ENCODE measurements at regions not wholly inside any gene's neighbourhood (a gene's known extent, or its start where the extent isn't known, plus 50 kb on each side); places are given as distances from the start of the nearest gene placed in this dataset.

GRCh38 chr20:22836877-22837276, 198.2 kb upstream of the SSTR4 start:
- TF ChIP-seq POLR2A (IDR thresholded peaks at IDR 0.05; ENCODE audit: low read depth): no peak
- TF ChIP-seq, protein P1, sequence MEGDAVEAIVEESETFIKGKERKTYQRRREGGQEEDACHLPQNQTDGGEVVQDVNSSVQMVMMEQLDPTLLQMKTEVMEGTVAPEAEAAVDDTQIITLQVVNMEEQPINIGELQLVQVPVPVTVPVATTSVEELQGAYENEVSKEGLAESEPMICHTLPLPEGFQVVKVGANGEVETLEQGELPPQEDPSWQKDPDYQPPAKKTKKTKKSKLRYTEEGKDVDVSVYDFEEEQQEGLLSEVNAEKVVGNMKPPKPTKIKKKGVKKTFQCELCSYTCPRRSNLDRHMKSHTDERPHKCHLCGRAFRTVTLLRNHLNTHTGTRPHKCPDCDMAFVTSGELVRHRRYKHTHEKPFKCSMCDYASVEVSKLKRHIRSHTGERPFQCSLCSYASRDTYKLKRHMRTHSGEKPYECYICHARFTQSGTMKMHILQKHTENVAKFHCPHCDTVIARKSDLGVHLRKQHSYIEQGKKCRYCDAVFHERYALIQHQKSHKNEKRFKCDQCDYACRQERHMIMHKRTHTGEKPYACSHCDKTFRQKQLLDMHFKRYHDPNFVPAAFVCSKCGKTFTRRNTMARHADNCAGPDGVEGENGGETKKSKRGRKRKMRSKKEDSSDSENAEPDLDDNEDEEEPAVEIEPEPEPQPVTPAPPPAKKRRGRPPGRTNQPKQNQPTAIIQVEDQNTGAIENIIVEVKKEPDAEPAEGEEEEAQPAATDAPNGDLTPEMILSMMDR (IDR thresholded peaks at IDR 0.05): no peak
- TF ChIP-seq EP300 (IDR thresholded peaks at IDR 0.05): no peak
- no peak for TF ChIP-seq POLR2AphosphoS5 (IDR thresholded peaks at IDR 0.05)
- intact Hi-C loops (cut with DNase I): no loop called here
- H3K4me1 ChIP-seq: no peaks in the 10 kb centered on the region
- no peak overlapping the region for H3K27ac ChIP-seq (replicated peaks in 1 of 4)
- no peaks in the 10 kb centered on the region for H3K9me3 ChIP-seq
- WGBS: 87% methylated on average over 1 of the region's 1 CpG
- no peaks in the 10 kb centered on the region for H3K27me3 ChIP-seq
- H3K36me3 ChIP-seq: no peaks in the 10 kb centered on the region
- DNase-seq (ENCODE audit: extremely low spot score): peak; percentile 39
- H3K4me3 ChIP-seq: no peak overlapping the region

DNA sequence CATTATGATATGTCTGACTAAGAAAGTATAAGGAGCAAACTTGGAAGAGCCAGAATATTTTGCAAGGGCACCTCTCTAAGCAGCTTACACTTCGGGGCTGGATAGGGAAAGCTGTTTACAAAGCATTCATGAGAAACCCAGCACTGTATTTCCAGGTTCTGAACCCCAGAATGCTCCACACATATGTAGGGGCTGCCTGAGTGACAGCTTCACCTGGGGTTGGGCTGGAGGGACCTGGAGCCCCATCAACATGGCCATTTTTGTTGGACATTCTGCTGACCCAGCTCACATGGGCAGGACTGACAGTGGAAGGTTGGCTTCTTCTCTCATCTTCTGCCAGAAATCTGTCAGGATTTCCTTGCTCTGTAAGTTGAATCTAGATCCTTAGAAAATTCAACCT, 197.1 kb upstream of the SSTR4 start:
- Histone ChIP-seq H3K36me3 (no peaks in the 10 kb centered on the region), H3K4me1 (no peaks in the 10 kb centered on the region), H3K4me3 (no peak overlapping the region), H3K9me3 (no peaks in the 10 kb centered on the region), H3K27me3 (no peaks in the 10 kb centered on the region), H3K27ac (replicated peaks in 1 of 4) (no peak overlapping the region)
- peak; percentile 91 for DNase-seq (ENCODE audit: extremely low spot score)
- TF ChIP-seq EP300 (IDR thresholded peaks at IDR 0.05) (no peak), POLR2A (IDR thresholded peaks at IDR 0.05; ENCODE audit: low read depth) (no peak), POLR2AphosphoS5 (IDR thresholded peaks at IDR 0.05) (no peak)
- TF ChIP-seq, protein P1 (IDR thresholded peaks at IDR 0.05): no peak
- intact Hi-C loops (cut with DNase I): no loop called here
- WGBS: 89% methylated on average over 1 of the region's 1 CpG

- intact Hi-C loops (cut with DNase I): no loop called here
- no peak for TF ChIP-seq EP300 (IDR thresholded peaks at IDR 0.05)
- no peak for TF ChIP-seq POLR2AphosphoS5 (IDR thresholded peaks at IDR 0.05)
- TF ChIP-seq POLR2A (IDR thresholded peaks at IDR 0.05; ENCODE audit: low read depth): no peak
- TF ChIP-seq, protein P1 (IDR thresholded peaks at IDR 0.05): no peak
Observed at GRCh38 chr20:22841846-22842245, 193.3 kb upstream of the SSTR4 start.

GRCh38 chr20:22842793-22843192, 192.3 kb upstream of the SSTR4 start:
- WGBS: 97% methylated on average over 5 of the region's 5 CpGs
- no peak for DNase-seq (ENCODE audit: extremely low spot score)
- Histone ChIP-seq H3K27ac (replicated peaks in 1 of 4) (no peak overlapping the region), H3K36me3 (no peaks in the 10 kb centered on the region), H3K27me3 (no peaks in the 10 kb centered on the region), H3K4me3 (no peak overlapping the region), H3K9me3 (peaks cover 0 to 10% (median 3%) of the 10 kb centered on the region in 4 donors), H3K4me1 (no peaks in the 10 kb centered on the region)
- intact Hi-C loops (cut with DNase I): no loop called here
- TF ChIP-seq, protein P1 (IDR thresholded peaks at IDR 0.05): no peak
- TF ChIP-seq POLR2AphosphoS5 (IDR thresholded peaks at IDR 0.05): no peak
- TF ChIP-seq POLR2A (IDR thresholded peaks at IDR 0.05; ENCODE audit: low read depth): no peak
- no peak for TF ChIP-seq EP300 (IDR thresholded peaks at IDR 0.05)

More at GRCh38 chr20:22841846-22842245, 193.3 kb upstream of the SSTR4 start:
- DNase-seq (ENCODE audit: extremely low spot score): peak; percentile 83
- no peaks in the 10 kb centered on the region for H3K36me3 ChIP-seq
- no peaks in the 10 kb centered on the region for H3K27me3 ChIP-seq
- 93% methylated on average over 4 of the region's 4 CpGs for WGBS
- H3K4me1 ChIP-seq: no peaks in the 10 kb centered on the region
- no peak overlapping the region for H3K4me3 ChIP-seq
- H3K9me3 ChIP-seq: peaks cover 0 to under 1% (median 0%) of the 10 kb centered on the region in 4 donors
- H3K27ac ChIP-seq (replicated peaks in 1 of 4): no peak overlapping the region

- no peaks in the 10 kb centered on the region for H3K4me1 ChIP-seq
- no peaks in the 10 kb centered on the region for H3K36me3 ChIP-seq
- no peak for DNase-seq (ENCODE audit: extremely low spot score)
- no peak for TF ChIP-seq POLR2AphosphoS5 (IDR thresholded peaks at IDR 0.05)
- no peak for TF ChIP-seq POLR2A (IDR thresholded peaks at IDR 0.05; ENCODE audit: low read depth)
- peaks cover 0 to 12% (median 7%) of the 10 kb centered on the region in 4 donors for H3K9me3 ChIP-seq
- H3K27me3 ChIP-seq: no peaks in the 10 kb centered on the region
- intact Hi-C loops (cut with DNase I): no loop called here
- no peak overlapping the region for H3K4me3 ChIP-seq
- no peak overlapping the region for H3K27ac ChIP-seq (replicated peaks in 1 of 4)
Observed at GRCh38 chr20:22844959-22845358, 190.2 kb upstream of the SSTR4 start.
